ENCODE measurements at regions not wholly inside any gene's neighbourhood (a gene's known extent, or its start where the extent isn't known, plus 50 kb on each side); places are given as distances from the start of the nearest gene placed in this dataset.

- Histone ChIP-seq H3K4me2 (no peak overlapping the region), H2AFZ (ENCODE audit: low read depth) (no peak overlapping the region), H3F3A (replicated peaks; ENCODE audit: insufficient read depth) (no peaks in the 10 kb centered on the region), H3K9ac (no peak overlapping the region), H3K79me2 (ENCODE audit: insufficient read depth) (no peaks in the 10 kb centered on the region), H3K9me3 (no peaks in the 10 kb centered on the region), H4K20me1 (ENCODE audit: insufficient read depth) (no peaks in the 10 kb centered on the region), H3K9me2 (no peaks in the 10 kb centered on the region), H3K4me1 (ENCODE audit: control insufficient read depth in 1 of 2, insufficient read depth in 2 of 2, low read depth in 1 of 2, low read length in 1 of 2) (peaks cover 0 to 4% of the 10 kb centered on the region in 2 experiments; a peak in 2 of 4 replicates), H3K4me3 (ENCODE audit: low read depth in 2 of 2, low read length in 1 of 2) (no peak overlapping the region), H3K27me3 (ENCODE audit: insufficient read depth) (no peaks in the 10 kb centered on the region), H3K36me3 (replicated peaks in 1 of 2; ENCODE audit: control insufficient read depth in 1 of 2, insufficient read depth in 2 of 2, low read length in 1 of 2) (no peaks in the 10 kb centered on the region), H3K27ac (ENCODE audit: low read depth in 2 of 2, low read length in 1 of 2) (no peak overlapping the region)
- no peak for DNase-seq
- whole genome bisulfite sequencing (ENCODE audit: low lambda C conversion rate), result 41% methylated on average over 4 of the region's 4 CpGs
- CTCF ChIA-PET, result no interaction called here
- POLR2A ChIA-PET, result no interaction called here
- TF ChIP-seq TEAD4 (IDR thresholded peaks at IDR 0.05; ENCODE audit: borderline replicate concordance, insufficient read depth) (no peak), YY1 (IDR thresholded peaks at IDR 0.05; ENCODE audit: low read depth) (no peak), JUND (IDR thresholded peaks at IDR 0.05) (no peak), GATA2 (CRISPR knock-in tag; IDR thresholded peaks at IDR 0.05) (no peak), TAF1 (IDR thresholded peaks at IDR 0.05; ENCODE audit: borderline replicate concordance, low read depth, low read length) (no peak), EP300 (IDR thresholded peaks at IDR 0.05; ENCODE audit: borderline replicate concordance in 1 of 2, low read depth in 1 of 2, low read length in 1 of 2) (no peak), RXRA (IDR thresholded peaks at IDR 0.05; ENCODE audit: borderline replicate concordance, low read depth) (no peak), MEF2A (IDR thresholded peaks at IDR 0.05; ENCODE audit: borderline replicate concordance, low read depth) (no peak), NRF1 (IDR thresholded peaks at IDR 0.05; ENCODE audit: low read depth, low read length) (no peak), FOXJ3 (CRISPR knock-in tag; IDR thresholded peaks at IDR 0.05) (no peak), ZBTB33 (IDR thresholded peaks at IDR 0.05; ENCODE audit: borderline replicate concordance, low read depth) (no peak), EZH2phosphoT487 (IDR thresholded peaks at IDR 0.05; ENCODE audit: borderline replicate concordance, low read depth) (no peak), SMC3 (IDR thresholded peaks at IDR 0.05; ENCODE audit: low read depth, low read length) (no peak), POLR2AphosphoS5 (IDR thresholded peaks at IDR 0.05; ENCODE audit: low read depth, low read length) (no peak), CTCF (IDR thresholded peaks at IDR 0.05) (no peak)
These were observed 633.9 kb upstream of the CPEB2 start for GRCh38 chr4:14368391-14368790.

- H3K27ac ChIP-seq (ENCODE audit: low read depth in 2 of 2, low read length in 1 of 2), result no peak overlapping the region
- DNase-seq, result no peak
- no peak overlapping the region for H3K4me2 ChIP-seq
- H3K27me3 ChIP-seq (ENCODE audit: insufficient read depth), result no peaks in the 10 kb centered on the region
- H3K4me1 ChIP-seq (ENCODE audit: control insufficient read depth in 1 of 2, insufficient read depth in 2 of 2, low read depth in 1 of 2, low read length in 1 of 2), result peaks cover 0 to 3% of the 10 kb centered on the region in 2 experiments; a peak in 1 of 4 replicates
- no peak overlapping the region for H2AFZ ChIP-seq (ENCODE audit: low read depth)
- H3K9me2 ChIP-seq, result no peaks in the 10 kb centered on the region
- no peaks in the 10 kb centered on the region for H4K20me1 ChIP-seq (ENCODE audit: insufficient read depth)
- WGBS (ENCODE audit: low lambda C conversion rate), result 32% methylated on average over 5 of the region's 5 CpGs
- no peaks in the 10 kb centered on the region for H3K36me3 ChIP-seq (replicated peaks in 1 of 2; ENCODE audit: control insufficient read depth in 1 of 2, insufficient read depth in 2 of 2, low read length in 1 of 2)
- no peaks in the 10 kb centered on the region for H3F3A ChIP-seq (replicated peaks; ENCODE audit: insufficient read depth)
- no peaks in the 10 kb centered on the region for H3K79me2 ChIP-seq (ENCODE audit: insufficient read depth)
- ChIA-PET POLR2A (no interaction called here), CTCF (no interaction called here)
- no peak overlapping the region for H3K9ac ChIP-seq
- H3K9me3 ChIP-seq, result no peaks in the 10 kb centered on the region
- H3K4me3 ChIP-seq (ENCODE audit: low read depth in 2 of 2, low read length in 1 of 2), result no peak overlapping the region
- no peak for TF ChIP-seq MAX (IDR thresholded peaks at IDR 0.05; ENCODE audit: low read depth)
- no peak for TF ChIP-seq MXI1 (IDR thresholded peaks at IDR 0.05; ENCODE audit: low read depth, low read length)
- TF ChIP-seq RXRA (IDR thresholded peaks at IDR 0.05; ENCODE audit: borderline replicate concordance, low read depth), result no peak
- TF ChIP-seq RAD21 (IDR thresholded peaks at IDR 0.05; ENCODE audit: low read length), result no peak
- TF ChIP-seq POLR2AphosphoS5 (IDR thresholded peaks at IDR 0.05; ENCODE audit: low read depth, low read length), result no peak
- no peak for TF ChIP-seq PBX3 (IDR thresholded peaks at IDR 0.05)
- TF ChIP-seq GATA2 (CRISPR knock-in tag; IDR thresholded peaks at IDR 0.05), result no peak
- no peak for TF ChIP-seq ZBTB33 (IDR thresholded peaks at IDR 0.05; ENCODE audit: borderline replicate concordance, low read depth)
- TF ChIP-seq FOSL2 (IDR thresholded peaks at IDR 0.05; ENCODE audit: borderline replicate concordance, low read depth), result no peak
- no peak for TF ChIP-seq SIN3A (IDR thresholded peaks at IDR 0.05; ENCODE audit: borderline replicate concordance, low read depth, low read length)
- no peak for TF ChIP-seq TCF12 (IDR thresholded peaks at IDR 0.05)
These were observed 631.1 kb upstream of the CPEB2 start for GRCh38 chr4:14371131-14371530.

All from SK-N-SH (cell line).